ENCODE measurements at regions not wholly inside any gene's neighbourhood (a gene's known extent, or its start where the extent isn't known, plus 50 kb on each side); places are given as distances from the start of the nearest gene placed in this dataset.

DNA sequence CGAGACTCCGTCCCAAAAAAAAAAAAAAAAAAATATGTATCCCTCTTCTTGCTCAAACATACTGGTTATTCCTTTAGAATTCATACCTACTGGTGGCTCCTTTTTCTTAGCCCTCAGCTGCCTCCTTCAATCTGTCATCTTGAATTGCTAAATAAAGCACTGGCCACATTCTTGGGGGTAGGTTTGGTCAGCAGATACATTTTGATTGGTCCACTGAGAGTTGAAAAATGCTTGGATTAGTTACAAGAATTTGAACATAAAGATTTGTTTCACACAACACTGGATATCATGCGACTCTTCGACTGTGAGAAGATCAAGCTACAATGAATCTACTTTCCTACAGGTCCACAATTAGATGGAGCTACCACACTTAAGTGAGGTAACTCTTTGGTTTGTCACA, 906.1 kb upstream of the SLC39A10 start:
- no peak for DNase-seq (ENCODE audit: low spot score)

DNA sequence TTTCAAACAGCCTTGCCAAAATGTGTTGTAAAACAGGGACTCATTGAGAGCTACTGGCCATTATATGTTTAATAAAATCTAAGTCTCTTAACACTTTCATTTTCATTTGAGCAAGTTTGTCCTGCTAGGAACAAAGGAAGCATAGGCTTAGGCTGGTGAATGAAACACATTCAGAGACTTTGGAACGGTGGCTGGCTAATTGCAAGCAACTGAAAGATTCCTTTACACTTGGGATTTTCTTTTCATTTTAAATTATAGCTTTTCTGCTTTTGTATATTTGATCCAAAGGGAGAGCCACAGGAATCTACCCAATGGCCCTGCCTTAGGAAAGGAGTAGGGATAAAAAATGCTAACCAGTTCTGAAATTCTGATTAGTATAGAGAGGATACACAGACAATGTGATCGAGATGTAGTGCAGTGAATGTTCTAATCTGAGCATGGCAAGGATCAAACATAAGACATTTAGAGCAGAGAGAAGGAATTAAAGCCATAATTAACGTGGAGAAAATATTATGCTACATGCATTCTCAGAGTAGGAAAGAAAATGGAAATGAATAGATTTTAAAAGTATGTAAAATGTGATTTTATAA, 911.4 kb upstream of the SLC39A10 start:
- no peak for DNase-seq (ENCODE audit: low spot score)

DNA sequence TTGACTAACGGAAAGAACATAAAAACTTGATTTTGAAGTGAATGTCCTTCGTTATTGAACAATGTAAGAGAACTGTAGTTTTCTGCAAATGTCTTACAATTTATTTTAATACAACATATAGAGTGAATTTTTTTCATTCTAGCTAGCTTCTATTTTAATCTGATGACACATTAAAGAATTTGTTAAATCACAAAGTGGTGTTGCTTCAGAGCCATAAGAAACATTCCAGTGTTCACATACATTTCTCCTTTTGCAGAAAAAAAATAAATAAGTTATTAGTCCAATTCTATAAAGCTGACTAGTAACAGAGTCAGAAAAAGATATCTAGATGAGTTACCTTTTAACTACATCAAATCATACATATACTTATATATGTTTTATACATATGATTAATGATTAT, 914.3 kb upstream of the SLC39A10 start:
- no peak for DNase-seq (ENCODE audit: low spot score)

DNA sequence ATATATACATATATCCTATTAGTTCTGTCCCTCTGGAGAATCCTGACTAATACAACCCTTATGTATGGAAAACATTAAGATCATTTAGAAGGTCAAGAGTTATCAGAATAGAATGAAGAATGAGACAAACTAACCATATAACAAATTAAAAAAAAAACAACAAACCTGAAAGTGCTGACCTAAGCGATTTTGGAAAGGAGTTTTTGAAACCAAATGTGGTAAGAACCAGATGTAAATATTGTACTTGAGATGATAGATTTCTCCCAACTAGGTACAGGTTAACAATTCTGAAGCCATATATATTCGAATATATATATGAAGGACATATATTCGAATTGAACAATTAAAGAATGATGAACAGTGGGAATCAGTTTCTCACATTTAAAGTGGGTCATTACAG, 917.8 kb upstream of the SLC39A10 start:
- no peak for DNase-seq (ENCODE audit: low spot score)

DNA sequence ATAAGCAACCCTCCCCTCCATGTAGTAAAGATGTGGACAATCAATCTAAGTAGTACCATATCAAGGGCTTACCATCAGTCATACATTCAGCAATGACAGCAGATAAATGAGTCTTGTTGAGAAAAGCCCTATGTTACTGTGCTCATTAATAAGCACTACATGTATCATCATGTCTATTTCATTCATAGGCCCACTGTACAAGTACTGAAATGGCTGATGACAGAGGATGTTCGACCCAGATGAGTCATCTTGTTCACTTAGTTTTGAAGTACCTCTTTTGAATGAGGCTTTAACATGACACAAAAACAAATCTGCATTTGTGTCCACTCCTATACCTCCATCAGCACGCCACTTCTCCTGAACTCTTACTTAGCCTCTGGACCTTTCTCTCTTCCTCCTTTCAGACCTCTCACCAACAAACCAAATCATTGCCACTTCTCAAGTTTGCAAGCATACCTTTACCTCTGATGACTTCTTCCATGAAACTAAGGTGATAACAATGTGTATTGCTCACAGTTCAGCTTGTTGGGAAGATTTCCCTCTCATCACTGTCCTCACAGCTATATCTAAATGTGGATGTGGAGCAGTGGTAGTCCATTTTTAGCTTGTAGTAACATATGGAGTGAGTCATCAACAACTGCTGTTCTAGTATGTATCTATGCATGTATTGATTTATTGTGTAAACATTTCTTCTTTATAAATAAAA, 921.0 kb upstream of the SLC39A10 start:
- no peak for DNase-seq (ENCODE audit: low spot score)

DNA sequence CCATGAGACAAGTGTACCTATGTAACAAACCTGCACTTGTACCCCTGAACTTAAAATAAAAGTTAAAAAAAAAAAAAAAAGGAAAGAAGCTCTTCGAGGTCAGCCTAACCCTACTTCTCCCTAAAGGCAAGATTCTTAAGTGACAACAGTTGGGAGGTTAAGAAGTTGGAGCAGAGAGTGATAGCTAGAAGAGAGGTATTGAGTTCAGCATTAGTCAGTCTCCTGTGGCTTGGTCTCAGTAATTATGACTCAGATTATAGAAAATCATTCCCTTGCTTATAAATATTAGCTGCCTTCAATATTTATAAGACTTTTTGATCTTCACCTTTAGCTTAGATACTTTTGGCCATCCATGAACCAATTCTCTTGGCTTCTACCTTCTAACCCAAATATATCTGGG, 926.8 kb upstream of the SLC39A10 start:
- DNase-seq (ENCODE audit: low spot score), result no peak

DNA sequence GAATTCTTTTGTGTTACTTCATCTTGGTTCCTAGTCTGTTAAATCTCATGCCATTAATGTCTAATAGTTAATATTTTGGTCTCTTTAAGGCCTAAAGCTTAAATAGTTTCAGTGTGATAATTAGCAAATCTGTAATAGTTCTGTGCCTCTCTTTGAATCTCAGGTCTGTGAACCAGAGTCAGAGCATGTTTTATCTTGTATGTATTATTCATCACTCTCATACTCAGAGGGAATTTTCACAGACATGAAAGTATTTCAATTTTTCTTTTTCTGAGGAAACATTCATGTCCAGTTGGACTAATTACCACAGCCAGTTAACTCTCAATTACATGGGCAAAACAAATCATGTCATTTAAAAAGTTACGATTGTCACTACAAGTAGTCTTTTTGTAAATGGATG, 931.9 kb upstream of the SLC39A10 start:
- DNase-seq (ENCODE audit: low spot score), result no peak

DNA sequence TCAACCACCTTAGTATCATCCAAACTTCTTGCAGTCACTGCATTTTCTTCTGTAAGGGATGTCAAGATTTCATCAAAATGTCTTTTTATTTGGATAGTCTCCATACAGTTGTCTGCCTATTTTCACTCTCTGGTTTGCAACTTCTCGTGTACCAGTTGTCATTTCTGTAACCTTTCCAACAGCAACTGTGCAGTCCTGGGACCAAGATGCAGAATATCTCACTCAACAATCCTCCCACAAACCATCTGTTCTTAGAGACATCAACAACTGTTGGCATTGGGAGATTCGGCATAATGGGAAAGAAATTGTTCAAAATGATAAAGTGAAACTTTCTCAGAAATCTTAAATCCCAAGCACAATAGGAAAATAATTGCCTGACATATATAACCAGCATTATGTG, 933.6 kb upstream of the SLC39A10 start:
- DNase-seq (ENCODE audit: low spot score), result no peak

DNA sequence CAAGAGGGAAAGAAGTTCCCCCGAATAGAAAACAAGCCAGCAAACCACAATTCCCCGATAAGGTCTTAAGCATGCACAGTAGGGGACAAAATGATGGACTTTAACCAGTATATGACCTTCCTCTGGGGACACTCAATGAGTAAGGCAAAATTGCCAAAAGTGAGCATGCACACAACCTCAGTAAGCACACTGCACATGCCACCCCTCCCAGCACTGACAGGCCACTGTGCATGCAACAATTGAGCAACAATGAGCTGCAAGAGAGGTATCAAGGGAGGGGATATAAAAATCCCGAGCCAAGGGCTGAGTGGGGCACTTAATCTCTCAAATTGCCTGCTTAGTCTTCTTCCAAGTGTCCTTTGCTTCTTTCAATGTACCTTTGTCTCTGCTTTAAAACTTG, 935.8 kb upstream of the SLC39A10 start:
- DNase-seq (ENCODE audit: low spot score), result no peak

DNA sequence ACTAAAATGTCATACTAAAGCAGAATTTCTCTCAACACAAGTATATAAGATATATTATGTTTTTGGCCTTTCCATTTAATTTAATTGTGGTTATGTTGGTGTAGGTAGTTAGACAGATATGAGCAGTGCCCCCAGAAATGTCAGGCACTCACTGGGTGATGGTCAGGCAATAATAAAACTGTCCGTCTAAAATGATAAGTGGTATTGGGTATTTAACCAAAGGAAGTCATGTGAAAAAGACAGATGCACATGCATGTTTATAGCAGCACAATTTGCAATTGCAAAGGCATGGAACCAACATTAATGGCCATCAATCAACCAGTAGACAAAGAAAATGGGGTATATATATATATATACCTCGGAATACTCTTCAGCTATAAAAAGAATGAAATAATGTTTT, 936.6 kb upstream of the SLC39A10 start:
- DNase-seq (ENCODE audit: low spot score), result no peak

DNA sequence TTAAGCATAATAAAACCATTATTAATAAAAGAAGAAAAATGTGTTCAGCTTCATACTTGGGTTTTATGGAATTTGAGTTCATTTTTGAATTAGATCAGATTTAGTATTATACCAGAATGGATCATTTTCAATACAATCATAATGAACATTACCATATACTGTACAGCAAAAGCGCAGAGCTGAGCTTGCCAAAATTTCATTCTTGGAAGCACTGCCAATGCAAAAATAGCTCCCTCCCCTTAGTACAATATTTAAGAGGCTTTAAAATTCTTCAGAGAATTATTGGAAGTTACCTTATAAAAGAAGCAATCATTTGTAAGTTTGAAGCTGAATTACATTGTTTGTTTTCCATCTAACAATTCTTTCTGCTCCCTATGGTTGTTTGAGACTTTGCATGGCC, 938.1 kb upstream of the SLC39A10 start:
- no peak for DNase-seq (ENCODE audit: low spot score)

DNA sequence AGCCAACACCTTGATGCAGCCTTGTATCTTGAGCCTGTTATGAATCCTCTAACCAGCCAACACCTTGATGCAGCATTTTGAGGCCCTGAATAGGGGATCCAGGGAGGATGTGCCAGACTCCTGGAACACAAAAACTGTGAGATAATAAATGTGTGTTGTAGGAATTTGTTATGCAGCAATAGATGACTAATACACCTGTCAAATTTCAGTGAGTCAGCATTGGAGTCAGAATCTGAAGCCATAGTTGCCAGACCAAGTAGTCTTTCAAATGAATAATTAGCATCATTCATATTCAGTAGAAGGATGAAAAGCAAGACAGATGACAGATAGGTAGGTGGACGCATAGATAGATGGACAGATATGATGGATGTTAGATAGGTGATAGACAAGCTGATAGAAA, 942.5 kb upstream of the SLC39A10 start:
- DNase-seq (ENCODE audit: low spot score), result no peak

DNA sequence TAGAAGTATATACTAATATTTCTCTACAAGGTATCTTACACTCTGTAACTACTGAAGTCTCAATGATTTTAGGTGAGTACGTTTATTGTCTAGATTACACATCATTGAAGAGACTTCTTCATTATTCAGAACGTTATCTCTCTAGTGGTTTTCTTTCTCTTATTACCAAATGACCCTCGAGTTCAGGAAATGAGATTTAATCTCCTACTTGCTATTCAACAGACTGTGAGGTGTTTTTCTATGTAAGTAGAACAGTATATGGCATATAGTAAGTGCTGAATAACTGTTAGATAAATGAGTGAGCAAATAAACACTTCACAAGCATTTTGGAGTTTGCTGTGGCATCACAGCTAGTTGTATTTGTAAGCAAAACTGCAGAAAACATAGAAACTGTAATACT, 947.2 kb upstream of the SLC39A10 start:
- no peak for DNase-seq (ENCODE audit: low spot score)

DNA sequence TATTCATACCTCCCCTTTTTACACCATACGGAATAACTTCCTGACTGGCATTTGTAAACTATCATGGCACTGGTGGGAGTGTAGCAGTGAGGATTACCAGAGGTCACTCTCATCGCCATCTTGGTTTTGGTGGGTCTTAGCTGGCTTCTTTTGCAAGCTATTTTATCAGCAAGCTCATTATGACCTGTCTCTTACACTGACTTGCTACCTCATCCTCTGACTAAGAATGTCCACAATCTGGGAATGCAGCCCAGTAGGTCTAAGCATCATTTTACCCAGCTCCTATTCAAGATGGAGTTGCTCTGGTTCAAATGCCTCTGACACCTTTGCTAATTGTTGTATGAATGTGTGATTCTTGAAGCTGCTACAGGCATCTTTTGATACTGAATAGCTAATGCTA, 950.8 kb upstream of the SLC39A10 start:
- no peak for DNase-seq (ENCODE audit: low spot score)

DNA sequence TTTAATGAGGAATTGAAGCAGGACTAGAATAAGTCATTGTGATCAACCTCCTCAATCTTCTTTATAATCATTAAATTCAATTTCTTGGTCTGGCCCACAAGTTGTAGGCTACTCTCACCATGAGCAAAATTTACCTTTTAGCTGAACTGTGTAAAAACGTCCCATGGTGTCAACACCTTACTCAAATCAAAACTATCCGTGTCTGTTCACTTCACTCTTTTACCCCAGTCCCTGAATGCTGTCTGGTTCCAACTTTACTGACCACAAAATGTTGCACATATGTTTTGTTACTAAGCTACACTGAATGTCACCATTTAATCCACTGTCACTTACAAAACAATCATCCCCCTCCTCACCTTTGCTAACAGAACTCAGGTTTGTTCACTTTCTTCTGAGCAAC, 951.6 kb upstream of the SLC39A10 start:
- no peak for DNase-seq (ENCODE audit: low spot score)

DNA sequence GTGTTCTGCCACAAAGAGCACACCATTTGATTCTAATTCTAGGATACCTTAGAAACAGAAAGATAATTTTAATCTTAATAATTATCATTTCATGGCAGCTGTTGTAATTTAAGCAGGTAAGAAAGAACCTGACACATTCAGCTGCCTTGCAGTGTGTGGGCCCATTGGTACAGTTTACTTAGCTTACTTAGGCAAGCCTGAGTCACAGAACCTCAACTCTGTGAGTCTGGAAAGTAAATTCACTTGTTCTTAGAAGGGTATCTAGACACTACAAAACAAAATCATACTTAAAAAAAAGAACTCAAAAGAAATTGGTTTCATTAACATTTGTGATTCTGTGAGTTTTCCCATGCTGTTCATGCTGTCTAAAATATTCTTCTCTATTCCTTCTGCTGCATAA, 956.3 kb upstream of the SLC39A10 start:
- DNase-seq (ENCODE audit: low spot score), result no peak

DNA sequence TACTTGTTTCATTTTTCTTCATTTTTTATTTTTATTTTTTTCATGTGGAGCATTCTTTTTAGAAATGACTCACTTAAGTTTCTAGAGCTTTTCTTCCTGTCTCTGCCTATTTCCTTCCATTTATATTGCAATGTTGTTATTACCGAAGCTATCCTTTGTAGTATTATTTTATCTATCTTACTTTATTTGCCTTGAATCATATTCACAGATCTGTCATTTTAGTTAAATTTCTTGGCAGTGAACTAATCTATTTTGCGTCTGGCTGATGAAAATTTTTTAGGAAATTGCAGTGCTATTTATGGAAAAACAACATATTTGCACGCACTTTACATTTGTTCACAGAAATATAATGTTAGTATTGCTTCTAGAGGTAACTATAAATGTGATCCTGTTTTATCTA, 956.9 kb upstream of the SLC39A10 start:
- no peak for DNase-seq (ENCODE audit: low spot score)

DNA sequence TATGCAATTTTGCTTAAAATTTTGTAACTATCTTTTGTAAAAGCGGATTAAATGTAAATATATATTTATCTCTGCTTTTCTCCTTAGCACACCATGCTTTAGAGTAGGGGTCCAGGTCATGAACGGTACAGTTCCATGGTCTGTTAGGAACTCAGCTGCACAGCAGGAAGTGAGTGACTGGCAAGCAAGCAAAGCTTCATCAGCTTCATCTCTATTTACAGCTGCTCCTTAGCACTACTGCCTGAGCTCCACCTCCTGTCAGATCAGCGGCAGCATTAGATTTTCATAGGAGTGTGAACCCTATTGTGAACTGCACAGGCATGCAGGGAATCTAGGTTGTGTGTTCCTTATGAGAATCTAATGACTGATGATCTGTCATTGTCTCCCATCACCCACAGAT, 959.0 kb upstream of the SLC39A10 start:
- no peak for DNase-seq (ENCODE audit: low spot score)

DNA sequence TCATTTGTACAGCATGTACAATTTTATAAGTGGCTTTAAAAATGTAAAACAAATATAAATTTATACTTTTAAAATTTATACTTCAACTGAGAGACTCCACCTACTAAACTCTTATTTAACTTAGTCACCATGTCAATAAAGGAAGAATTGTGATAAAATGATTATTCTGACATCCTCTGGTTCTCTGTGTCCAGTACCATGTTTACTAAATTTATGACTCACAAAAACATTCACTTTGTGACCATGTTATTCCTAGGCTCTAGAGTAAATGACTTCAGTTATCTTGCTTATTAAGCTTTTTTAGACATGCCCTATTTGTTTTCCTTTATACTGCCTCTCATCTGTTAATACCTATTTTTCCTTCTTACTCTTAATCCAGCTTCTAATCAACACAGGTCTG, 959.6 kb upstream of the SLC39A10 start:
- DNase-seq (ENCODE audit: low spot score), result no peak

DNA sequence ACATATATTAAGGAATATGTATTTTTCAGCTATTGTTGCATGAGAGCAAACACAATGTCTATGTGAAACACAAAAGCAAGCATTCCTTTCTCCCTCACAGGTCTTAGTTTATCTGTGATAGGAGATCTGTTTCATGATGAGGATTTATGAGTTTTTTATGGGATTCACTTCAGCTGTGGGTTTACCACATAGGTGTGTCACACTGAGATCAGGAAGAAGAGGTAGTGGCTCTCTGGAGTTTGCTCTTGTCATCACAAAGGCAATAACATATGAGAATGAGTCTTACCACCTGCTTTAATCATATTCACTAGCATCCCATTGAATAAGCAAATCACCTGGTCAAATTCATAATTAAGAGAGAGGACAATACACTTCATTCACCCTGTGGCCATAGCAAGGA, 960.3 kb upstream of the SLC39A10 start:
- DNase-seq (ENCODE audit: low spot score), result no peak

DNA sequence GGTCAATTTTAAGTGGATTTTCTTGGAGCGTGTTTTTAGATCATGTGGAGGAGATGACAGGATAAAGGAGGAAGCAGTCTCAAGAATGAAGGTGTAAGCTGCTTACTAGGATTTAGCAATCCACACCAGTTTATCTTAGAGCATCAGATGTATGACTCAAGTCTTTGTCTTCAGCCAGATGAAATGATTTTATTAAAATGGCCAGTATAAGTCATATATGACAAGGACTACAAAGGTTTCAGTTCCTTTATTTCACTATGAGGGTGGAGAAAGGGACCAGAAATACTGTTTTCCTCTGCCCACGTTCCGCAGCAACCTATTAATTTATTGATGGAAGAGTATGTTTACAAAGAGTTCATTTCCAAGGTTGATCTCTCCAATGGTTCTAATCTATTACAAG, 970.5 kb upstream of the SLC39A10 start:
- no peak for DNase-seq (ENCODE audit: low spot score)

DNA sequence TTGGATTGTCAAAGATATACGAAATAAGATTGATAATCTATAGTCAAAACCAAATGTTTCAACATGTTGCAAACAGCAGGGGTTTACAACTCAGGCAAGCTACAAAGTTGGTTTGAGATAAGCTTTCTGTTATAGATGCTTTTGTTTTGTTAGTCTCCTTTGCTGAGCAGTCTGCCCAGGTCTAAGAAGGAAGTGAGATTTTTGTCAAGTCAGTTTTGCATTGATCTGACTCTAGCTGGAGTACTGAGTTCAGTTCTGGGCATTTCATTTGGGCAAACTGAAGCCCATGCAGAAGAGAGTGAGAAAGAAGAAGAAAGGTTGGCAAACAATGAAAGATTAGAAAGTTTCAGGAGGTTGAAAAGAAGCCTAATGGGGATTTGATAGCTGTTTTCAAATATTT, 983.0 kb upstream of the SLC39A10 start:
- no peak for DNase-seq (ENCODE audit: low spot score)

DNA sequence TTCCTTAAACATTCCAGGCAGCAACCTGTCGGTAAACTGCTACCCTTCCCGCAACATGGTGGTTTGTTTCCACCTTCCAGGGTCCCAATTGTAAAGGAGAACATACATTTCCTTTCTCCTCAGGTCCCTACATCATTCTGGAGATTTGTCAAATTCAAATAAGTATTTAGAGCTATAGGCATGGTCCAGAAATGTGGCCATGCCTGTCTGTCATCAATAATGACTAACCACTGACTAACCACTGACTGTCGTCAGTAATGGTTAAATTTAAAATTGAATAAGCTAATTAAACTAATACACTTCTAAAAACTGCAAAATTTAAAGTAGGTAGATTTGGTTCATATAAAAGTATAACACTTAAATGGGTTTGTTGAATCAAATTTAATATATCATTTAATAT, 984.0 kb upstream of the SLC39A10 start:
- no peak for DNase-seq (ENCODE audit: low spot score)

DNA sequence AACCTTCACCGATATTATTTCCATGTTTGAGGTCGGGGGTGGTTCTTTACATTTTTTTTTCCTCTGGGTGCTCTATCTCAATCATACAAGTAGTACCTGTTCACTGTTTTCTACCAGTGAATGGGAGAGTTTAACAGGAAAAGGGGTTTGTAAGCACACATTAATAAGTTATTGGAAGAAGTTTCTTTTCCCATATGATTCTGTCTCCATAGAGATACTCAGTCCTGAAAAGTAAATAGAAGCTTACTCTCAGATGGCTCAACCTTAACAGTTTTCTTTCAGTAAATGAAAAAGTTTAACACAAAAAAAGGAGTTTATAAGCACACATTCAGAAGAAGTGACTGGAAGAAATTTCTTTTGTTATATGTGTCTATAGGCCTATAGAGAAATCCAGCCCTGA, 995.6 kb upstream of the SLC39A10 start:
- DNase-seq (ENCODE audit: low spot score), result no peak

Data from SW480 (cell line).